HL-60/S4 treated with retinoic acid at 250 ng/mL for 4 days and 3 days (cell line): ENCODE measurements at regions not wholly inside any gene's neighbourhood (a gene's known extent, or its start where the extent isn't known, plus 50 kb on each side); places are given as distances from the start of the nearest gene placed in this dataset.
"Not testable (repeated sequence)": the region's sequence is repeated elsewhere in the genome, so short reads cannot be mapped to it uniquely, and the experiment has no call there.

Experiments
- in situ Hi-C: fragments of 300-500 bp; cut with MboI; formaldehyde crosslinking; loops from 2 replicates; pipeline ENCODE4 v1.7.0; 2022; ENCODE audit warnings: low sequenced_read_pairs

GRCh38 chrX:40788698-40789097 is 53.4 kb upstream of the MED14 start:
- in situ Hi-C loops, result loop anchor here (25.0 kb wide), 2 partner anchors 126 to 251 kb away; no protein-coding TSS in a partner anchor

GRCh38 chrX:40792433-40792832 is 57.1 kb upstream of the MED14 start:
- in situ Hi-C loops, result loop anchor here (25.0 kb wide), 2 partner anchors 130 to 255 kb away; no protein-coding TSS in a partner anchor

GRCh38 chrX:40794829-40795130 is 59.4 kb upstream of the MED14 start:
- in situ Hi-C loops, result loop anchor here (25.0 kb wide), 2 partner anchors 132 to 257 kb away; no protein-coding TSS in a partner anchor

- in situ Hi-C loops, result loop anchor here (25.0 kb wide), 2 partner anchors 137 to 262 kb away; no protein-coding TSS in a partner anchor
Measured at GRCh38 chrX:40799745-40800144, 64.4 kb upstream of the MED14 start.

- in situ Hi-C loops, result no loop called here
Measured at GRCh38 chrX:40805404-40805803, 70.1 kb upstream of the MED14 start.

GRCh38 chrX:40806513-40807220 is 71.3 kb upstream of the MED14 start:
- in situ Hi-C loops, result no loop called here

- in situ Hi-C loops, result no loop called here
Measured at GRCh38 chrX:40807384-40807783, 72.0 kb upstream of the MED14 start.

GRCh38 chrX:40808203-40808602 is 72.9 kb upstream of the MED14 start:
- in situ Hi-C loops, result no loop called here

GRCh38 chrX:40809210-40809609 is 73.9 kb upstream of the MED14 start:
- in situ Hi-C loops, result no loop called here

GRCh38 chrX:40815045-40815444 is 79.7 kb upstream of the MED14 start:
- in situ Hi-C loops, result not testable (repeated sequence)

- in situ Hi-C loops, result no loop called here
Measured at GRCh38 chrX:40816906-40817305, 81.6 kb upstream of the MED14 start.

- in situ Hi-C loops, result no loop called here
Measured at GRCh38 chrX:40818236-40818635, 82.9 kb upstream of the MED14 start.

GRCh38 chrX:40821780-40822179 is 86.4 kb upstream of the MED14 start:
- in situ Hi-C loops, result no loop called here

GRCh38 chrX:40827331-40827730 is 92.0 kb upstream of the MED14 start:
- in situ Hi-C loops, result no loop called here

- in situ Hi-C loops, result no loop called here
Measured at GRCh38 chrX:40831750-40832149, 96.4 kb upstream of the MED14 start.

- in situ Hi-C loops, result no loop called here
Measured at GRCh38 chrX:40832723-40833122, 97.4 kb upstream of the MED14 start.

GRCh38 chrX:40834225-40834624 is 98.9 kb upstream of the MED14 start:
- in situ Hi-C loops, result no loop called here

GRCh38 chrX:40835526-40835925 is 100.2 kb upstream of the MED14 start:
- in situ Hi-C loops, result no loop called here

- in situ Hi-C loops, result no loop called here
Measured at GRCh38 chrX:40843643-40844042, 108.3 kb upstream of the MED14 start.

- in situ Hi-C loops, result no loop called here
Measured at GRCh38 chrX:40844471-40844870, 109.1 kb upstream of the MED14 start.

- in situ Hi-C loops, result no loop called here
Measured at GRCh38 chrX:40845331-40845911, 110.1 kb upstream of the MED14 start.

GRCh38 chrX:40849906-40850823 is 114.8 kb upstream of the MED14 start:
- in situ Hi-C loops, result no loop called here
